BJ (cell line): ENCODE measurements at regions not wholly inside any gene's neighbourhood (a gene's known extent, or its start where the extent isn't known, plus 50 kb on each side); places are given as distances from the start of the nearest gene placed in this dataset.

Source experiments
- CTCF ChIA-PET: fragments of 350-600 bp; formaldehyde crosslinking; extraction: SDS; loops from one replicate; lab custom pipeline; 2021; ENCODE audit warnings: antibody characterized with exemption, inconsistent platforms; lab: Yijun Ruan, JAX
- POLR2A ChIA-PET: fragments of 300-600 bp; sonication (Branson Sonifier 250); formaldehyde crosslinking; extraction: SDS; loops from one replicate; lab custom pipeline; 2021; ENCODE audit warnings: antibody characterized with exemption; lab: Charles Lee
- DNase-seq: peaks from one replicate; pipeline ENCODE4 v3.0.0-alpha.2; 2011; ENCODE audit warnings: low read depth
- H3K27me3 ChIP-seq: 2 replicates; pipeline ENCODE4 v1.6.0; 2011; ENCODE audit warnings: low read length; ENCODE audit not compliant: control insufficient read depth, insufficient read depth
- H3K36me3 ChIP-seq: 2 replicates; pipeline ENCODE4 v1.5.1; 2011; ENCODE audit warnings: low read length; ENCODE audit not compliant: control insufficient read depth, insufficient read depth
- H3K4me3 ChIP-seq: 2 replicates; pipeline ENCODE4 v1.5.1; 2011; ENCODE audit warnings: low read depth, mild to moderate bottlenecking, control low read depth, low read length
- CTCF ChIP-seq: IDR thresholded peaks from 2 replicates; pipeline ENCODE4 v1.5.1; 2011; ENCODE audit warnings: low read depth, mild to moderate bottlenecking, control low read depth, inconsistent platforms, low read length, moderate library complexity; ENCODE audit not compliant: insufficient read depth

GRCh38 chr18:43720041-43720440, 442.8 kb upstream of the SYT4 start:
- TF ChIP-seq CTCF: no peak
- DNase-seq: no peak
- POLR2A ChIA-PET: no interaction called here
- H3K36me3 ChIP-seq: no peaks in the 10 kb centered on the region
- no peaks in the 10 kb centered on the region for H3K27me3 ChIP-seq
- H3K4me3 ChIP-seq: no peak overlapping the region
- CTCF ChIA-PET: no interaction called here

- POLR2A ChIA-PET: no interaction called here
- no peaks in the 10 kb centered on the region for H3K36me3 ChIP-seq
- no peak for DNase-seq
- no peak for TF ChIP-seq CTCF
- CTCF ChIA-PET: no interaction called here
- H3K27me3 ChIP-seq: no peaks in the 10 kb centered on the region
- no peak overlapping the region for H3K4me3 ChIP-seq
Measured at GRCh38 chr18:43735570-43735969, 458.3 kb upstream of the SYT4 start.

GRCh38 chr18:43744960-43745745, 467.9 kb upstream of the SYT4 start:
- TF ChIP-seq CTCF: no peak
- DNase-seq: no peak
- Histone ChIP-seq H3K27me3 (no peaks in the 10 kb centered on the region), H3K4me3 (no peak overlapping the region), H3K36me3 (no peaks in the 10 kb centered on the region)
- POLR2A ChIA-PET: no interaction called here
- CTCF ChIA-PET: interaction anchor here (0.8 kb wide), 1 partner anchor 126 kb away, joined by 3 read pairs; no protein-coding TSS in a partner anchor

- TF ChIP-seq CTCF: no peak
- Histone ChIP-seq H3K4me3 (no peak overlapping the region), H3K27me3 (no peaks in the 10 kb centered on the region), H3K36me3 (no peaks in the 10 kb centered on the region)
- no peak for DNase-seq
- ChIA-PET POLR2A (no interaction called here), CTCF (no interaction called here)
Measured at GRCh38 chr18:43751203-43751602, 473.9 kb upstream of the SYT4 start.

- TF ChIP-seq CTCF: no peak
- POLR2A ChIA-PET: no interaction called here
- no peak overlapping the region for H3K4me3 ChIP-seq
- H3K27me3 ChIP-seq: no peaks in the 10 kb centered on the region
- no peaks in the 10 kb centered on the region for H3K36me3 ChIP-seq
- CTCF ChIA-PET: interaction anchor here (0.6 kb wide), 1 partner anchor 34 kb away, joined by 3 read pairs; no protein-coding TSS in a partner anchor
- DNase-seq: no peak
Measured at GRCh38 chr18:43751835-43752234, 474.5 kb upstream of the SYT4 start.
